GM23338 (cell line): ENCODE measurements at regions not wholly inside any gene's neighbourhood (a gene's known extent, or its start where the extent isn't known, plus 50 kb on each side); places are given as distances from the start of the nearest gene placed in this dataset.

Source experiments
- ATAC-seq: fragments of 200-7000 bp; cut with Tn5 transposase; 3 replicates; pipeline ENCODE4 v1.9.1; 2020
- DNase-seq: peaks from one replicate; pipeline ENCODE4 v3.0.0-alpha.2; 2015; ENCODE audit warnings: low spot score
- H2AFZ ChIP-seq: fragments of 200-600 bp; sonication (generic); 2 replicates; pipeline ENCODE4 v1.8.0; 2016; ENCODE audit warnings: antibody characterized with exemption, mild to moderate bottlenecking, moderate library complexity
- H3F3A ChIP-seq: fragments of 200-600 bp; sonication (generic); replicated peaks from 2 replicates; pipeline ENCODE4 v1.8.0; 2017; ENCODE audit warnings: antibody characterized with exemption, mixed run types, low read depth
- H3K27ac ChIP-seq: fragments of 200-600 bp; sonication (generic); 2 replicates; pipeline ENCODE4 v1.6.1; 2016; ENCODE audit warnings: low read depth
- H3K27me3 ChIP-seq: fragments of 200-600 bp; sonication (generic); 2 replicates; pipeline ENCODE4 v1.8.0; 2016; ENCODE audit warnings: mild to moderate bottlenecking, mixed run types, moderate library complexity; ENCODE audit not compliant: insufficient read depth
- H3K36me3 ChIP-seq: fragments of 200-600 bp; sonication (generic); 2 replicates; pipeline ENCODE4 v1.8.0; 2016; ENCODE audit warnings: mild to moderate bottlenecking; ENCODE audit not compliant: insufficient read depth
- H3K4me1 ChIP-seq: fragments of 200-600 bp; sonication (generic); 2 replicates; pipeline ENCODE4 v1.8.0; 2016; ENCODE audit warnings: mild to moderate bottlenecking, moderate library complexity; ENCODE audit not compliant: insufficient read depth
- H3K4me2 ChIP-seq: fragments of 200-600 bp; sonication (generic); 2 replicates; pipeline ENCODE4 v1.7.1; 2017; ENCODE audit warnings: mixed run types
- H3K4me3 ChIP-seq: fragments of 200-600 bp; sonication (generic); 2 replicates; pipeline ENCODE4 v1.6.1; 2016; ENCODE audit warnings: mixed run types
- H3K79me2 ChIP-seq: fragments of 200-600 bp; sonication (generic); replicated peaks from 2 replicates; pipeline ENCODE4 v1.8.0; 2017; ENCODE audit warnings: mild to moderate bottlenecking; ENCODE audit not compliant: insufficient read depth
- H3K9me2 ChIP-seq: fragments of 200-600 bp; sonication (generic); 2 replicates; pipeline ENCODE4 v1.8.0; 2017; ENCODE audit not compliant: insufficient read depth
- H4K20me1 ChIP-seq: fragments of 200-600 bp; sonication (generic); replicated peaks from 2 replicates; pipeline ENCODE4 v1.8.0; 2017; ENCODE audit warnings: mild to moderate bottlenecking; ENCODE audit not compliant: insufficient read depth
- H3K27ac Mint-ChIP-seq: 2 replicates; pipeline ENCODE4 v1.8.0; 2020; ENCODE audit warnings: inconsistent platforms, mild to moderate bottlenecking, moderate library complexity, mixed read lengths
- H3K27me3 Mint-ChIP-seq: 3 replicates; pipeline ENCODE4 v1.8.0; 2022; ENCODE audit warnings: low read depth, mild to moderate bottlenecking, moderate library complexity, mixed read lengths, inconsistent platforms; ENCODE audit not compliant: insufficient read depth, poor library complexity
- H3K36me3 Mint-ChIP-seq: 3 replicates; pipeline ENCODE4 v1.8.0; 2021; ENCODE audit warnings: low read depth, mild to moderate bottlenecking, inconsistent platforms, moderate library complexity, mixed read lengths
- H3K4me1 Mint-ChIP-seq: 3 replicates; pipeline ENCODE4 v1.8.0; 2020; ENCODE audit warnings: mild to moderate bottlenecking, inconsistent platforms, mixed read lengths
- H3K4me3 Mint-ChIP-seq: 3 replicates; pipeline ENCODE4 v1.8.0; 2021; ENCODE audit warnings: moderate library complexity, mild to moderate bottlenecking, inconsistent platforms, mixed read lengths
- H3K9me3 Mint-ChIP-seq: 3 replicates; pipeline ENCODE4 v1.8.0; 2020; ENCODE audit warnings: moderate library complexity, mild to moderate bottlenecking, inconsistent platforms, mixed read lengths
- CREB1 ChIP-seq: fragments of 250-450 bp; sonication (Bioruptor Pico); IDR thresholded peaks from 2 replicates; pipeline ENCODE4 v1.5.0; 2020; ENCODE audit warnings: low read depth, mild to moderate bottlenecking, moderate library complexity
- EZH2 ChIP-seq: fragments of 200-600 bp; sonication (generic); IDR thresholded peaks from one replicate; pipeline ENCODE4 v1.8.0; 2017; ENCODE audit warnings: antibody characterized with exemption, mild to moderate bottlenecking, low read depth; ENCODE audit not compliant: unreplicated experiment
- EZH2phosphoT487 ChIP-seq: fragments of 200-600 bp; sonication (generic); IDR thresholded peaks from one replicate; pipeline ENCODE4 v1.8.1; 2018; ENCODE audit warnings: antibody characterized with exemption; ENCODE audit not compliant: unreplicated experiment
- JUNB ChIP-seq: IDR thresholded peaks from one replicate; pipeline ENCODE4 v1.6.1; 2016; ENCODE audit warnings: antibody characterized with exemption; ENCODE audit not compliant: unreplicated experiment
- NANOG ChIP-seq: IDR thresholded peaks from 2 replicates; pipeline ENCODE4 v1.6.1; 2016; ENCODE audit warnings: antibody characterized with exemption, borderline replicate concordance
- POLR2AphosphoS5 ChIP-seq: IDR thresholded peaks from 2 replicates; pipeline ENCODE4 v1.6.1; 2016; ENCODE audit warnings: antibody characterized with exemption, low read depth
- STAT1 ChIP-seq: IDR thresholded peaks from one replicate; pipeline ENCODE4 v1.6.1; 2016; ENCODE audit warnings: antibody characterized with exemption; ENCODE audit not compliant: unreplicated experiment
- ZNF114 ChIP-seq: fragments of 250-450 bp; sonication (Bioruptor Pico); IDR thresholded peaks from 2 replicates; pipeline ENCODE4 v1.5.0; 2020; ENCODE audit warnings: mild to moderate bottlenecking, moderate library complexity
- ZNF331 ChIP-seq: fragments of 250-450 bp; sonication (Bioruptor Pico); IDR thresholded peaks from 2 replicates; pipeline ENCODE4 v1.5.0; 2020; ENCODE audit warnings: low read depth, mild to moderate bottlenecking, moderate library complexity
- TF ChIP-seq, protein P1 (sequence below): fragments of 250-450 bp; sonication (Bioruptor Pico); IDR thresholded peaks from 2 replicates; pipeline ENCODE4 v1.5.0; 2020; ENCODE audit warnings: mild to moderate bottlenecking, moderate library complexity
- TF ChIP-seq, protein P2 (sequence below), 2 experiments: fragments of 200-600 bp in 1 of 2; sonication (generic) in 1 of 2; conservative IDR thresholded peaks; 2 replicates each; pipeline versions ENCODE4 v1.5.1 to v1.6.1; 2016 to 2017; ENCODE audit warnings: antibody characterized with exemption in 2 of 2, low read depth in 2 of 2, mild to moderate bottlenecking in 2 of 2, moderate library complexity in 1 of 2
- TF ChIP-seq, protein P3 (sequence below): IDR thresholded peaks from 2 replicates; pipeline ENCODE4 v1.6.1; 2016; ENCODE audit warnings: antibody characterized with exemption
- TF ChIP-seq, protein P4 (sequence below): IDR thresholded peaks from one replicate; pipeline ENCODE4 v1.6.1; 2018; ENCODE audit warnings: antibody characterized with exemption; ENCODE audit not compliant: unreplicated experiment

DNA sequence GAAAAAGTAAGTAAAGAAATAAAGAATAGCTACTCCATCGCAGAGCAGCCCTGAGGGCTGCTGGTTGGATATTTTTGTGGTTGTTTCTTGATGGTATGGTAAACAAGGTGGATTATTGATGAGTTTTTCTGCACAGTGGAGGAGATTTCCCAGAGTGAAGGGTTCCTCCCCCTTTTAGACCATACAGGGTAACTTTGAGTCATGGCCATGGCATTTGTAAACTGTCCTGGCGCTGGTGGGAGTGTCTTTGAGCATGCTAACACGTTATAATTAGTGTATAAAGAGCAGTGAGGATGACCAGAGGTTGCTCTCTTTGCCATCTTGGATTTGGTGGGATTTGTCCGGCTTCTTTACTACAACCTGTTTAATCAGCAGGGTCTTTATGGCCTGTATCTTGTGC lies 128.2 kb downstream of the ASMT start:
- H3K4me1 Mint-ChIP-seq = peaks cover 4% of the 10 kb centered on the region
- H3K4me1 ChIP-seq = peaks cover 6% of the 10 kb centered on the region; the same call in 1 of the 2 replicates
- ATAC-seq (no peak), DNase-seq (no peak)
- H3K36me3 ChIP-seq = no peaks in the 10 kb centered on the region
- H3K4me3 Mint-ChIP-seq = no peak overlapping the region
- peaks cover 17% of the 10 kb centered on the region for H3K36me3 Mint-ChIP-seq
- H2AFZ ChIP-seq = no peak overlapping the region
- H3K4me2 ChIP-seq = no peak overlapping the region
- peaks cover 31% of the 10 kb centered on the region for H3K9me3 Mint-ChIP-seq
- TF ChIP-seq STAT1 = no peak
- TF ChIP-seq POLR2AphosphoS5 = no peak
- no peak for TF ChIP-seq NANOG
- TF ChIP-seq EZH2 = no peak
- no peak for TF ChIP-seq ZNF114 (CRISPR knock-in tag)
- TF ChIP-seq, protein P1, sequence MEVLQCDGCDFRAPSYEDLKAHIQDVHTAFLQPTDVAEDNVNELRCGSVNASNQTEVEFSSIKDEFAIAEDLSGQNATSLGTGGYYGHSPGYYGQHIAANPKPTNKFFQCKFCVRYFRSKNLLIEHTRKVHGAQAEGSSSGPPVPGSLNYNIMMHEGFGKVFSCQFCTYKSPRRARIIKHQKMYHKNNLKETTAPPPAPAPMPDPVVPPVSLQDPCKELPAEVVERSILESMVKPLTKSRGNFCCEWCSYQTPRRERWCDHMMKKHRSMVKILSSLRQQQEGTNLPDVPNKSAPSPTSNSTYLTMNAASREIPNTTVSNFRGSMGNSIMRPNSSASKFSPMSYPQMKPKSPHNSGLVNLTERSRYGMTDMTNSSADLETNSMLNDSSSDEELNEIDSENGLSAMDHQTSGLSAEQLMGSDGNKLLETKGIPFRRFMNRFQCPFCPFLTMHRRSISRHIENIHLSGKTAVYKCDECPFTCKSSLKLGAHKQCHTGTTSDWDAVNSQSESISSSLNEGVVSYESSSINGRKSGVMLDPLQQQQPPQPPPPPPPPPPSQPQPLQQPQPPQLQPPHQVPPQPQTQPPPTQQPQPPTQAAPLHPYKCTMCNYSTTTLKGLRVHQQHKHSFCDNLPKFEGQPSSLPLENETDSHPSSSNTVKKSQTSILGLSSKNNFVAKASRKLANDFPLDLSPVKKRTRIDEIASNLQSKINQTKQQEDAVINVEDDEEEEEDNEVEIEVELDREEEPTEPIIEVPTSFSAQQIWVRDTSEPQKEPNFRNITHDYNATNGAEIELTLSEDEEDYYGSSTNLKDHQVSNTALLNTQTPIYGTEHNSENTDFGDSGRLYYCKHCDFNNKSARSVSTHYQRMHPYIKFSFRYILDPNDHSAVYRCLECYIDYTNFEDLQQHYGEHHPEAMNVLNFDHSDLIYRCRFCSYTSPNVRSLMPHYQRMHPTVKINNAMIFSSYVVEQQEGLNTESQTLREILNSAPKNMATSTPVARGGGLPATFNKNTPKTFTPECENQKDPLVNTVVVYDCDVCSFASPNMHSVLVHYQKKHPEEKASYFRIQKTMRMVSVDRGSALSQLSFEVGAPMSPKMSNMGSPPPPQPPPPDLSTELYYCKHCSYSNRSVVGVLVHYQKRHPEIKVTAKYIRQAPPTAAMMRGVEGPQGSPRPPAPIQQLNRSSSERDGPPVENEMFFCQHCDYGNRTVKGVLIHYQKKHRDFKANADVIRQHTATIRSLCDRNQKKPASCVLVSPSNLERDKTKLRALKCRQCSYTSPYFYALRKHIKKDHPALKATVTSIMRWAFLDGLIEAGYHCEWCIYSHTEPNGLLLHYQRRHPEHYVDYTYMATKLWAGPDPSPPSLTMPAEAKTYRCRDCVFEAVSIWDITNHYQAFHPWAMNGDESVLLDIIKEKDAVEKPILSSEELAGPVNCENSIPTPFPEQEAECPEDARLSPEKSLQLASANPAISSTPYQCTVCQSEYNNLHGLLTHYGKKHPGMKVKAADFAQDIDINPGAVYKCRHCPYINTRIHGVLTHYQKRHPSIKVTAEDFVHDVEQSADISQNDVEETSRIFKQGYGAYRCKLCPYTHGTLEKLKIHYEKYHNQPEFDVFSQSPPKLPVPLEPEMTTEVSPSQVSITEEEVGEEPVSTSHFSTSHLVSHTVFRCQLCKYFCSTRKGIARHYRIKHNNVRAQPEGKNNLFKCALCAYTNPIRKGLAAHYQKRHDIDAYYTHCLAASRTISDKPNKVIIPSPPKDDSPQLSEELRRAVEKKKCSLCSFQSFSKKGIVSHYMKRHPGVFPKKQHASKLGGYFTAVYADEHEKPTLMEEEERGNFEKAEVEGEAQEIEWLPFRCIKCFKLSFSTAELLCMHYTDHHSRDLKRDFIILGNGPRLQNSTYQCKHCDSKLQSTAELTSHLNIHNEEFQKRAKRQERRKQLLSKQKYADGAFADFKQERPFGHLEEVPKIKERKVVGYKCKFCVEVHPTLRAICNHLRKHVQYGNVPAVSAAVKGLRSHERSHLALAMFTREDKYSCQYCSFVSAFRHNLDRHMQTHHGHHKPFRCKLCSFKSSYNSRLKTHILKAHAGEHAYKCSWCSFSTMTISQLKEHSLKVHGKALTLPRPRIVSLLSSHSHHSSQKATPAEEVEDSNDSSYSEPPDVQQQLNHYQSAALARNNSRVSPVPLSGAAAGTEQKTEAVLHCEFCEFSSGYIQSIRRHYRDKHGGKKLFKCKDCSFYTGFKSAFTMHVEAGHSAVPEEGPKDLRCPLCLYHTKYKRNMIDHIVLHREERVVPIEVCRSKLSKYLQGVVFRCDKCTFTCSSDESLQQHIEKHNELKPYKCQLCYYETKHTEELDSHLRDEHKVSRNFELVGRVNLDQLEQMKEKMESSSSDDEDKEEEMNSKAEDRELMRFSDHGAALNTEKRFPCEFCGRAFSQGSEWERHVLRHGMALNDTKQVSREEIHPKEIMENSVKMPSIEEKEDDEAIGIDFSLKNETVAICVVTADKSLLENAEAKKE (CRISPR knock-in tag) = no peak
- TF ChIP-seq, protein P2, sequence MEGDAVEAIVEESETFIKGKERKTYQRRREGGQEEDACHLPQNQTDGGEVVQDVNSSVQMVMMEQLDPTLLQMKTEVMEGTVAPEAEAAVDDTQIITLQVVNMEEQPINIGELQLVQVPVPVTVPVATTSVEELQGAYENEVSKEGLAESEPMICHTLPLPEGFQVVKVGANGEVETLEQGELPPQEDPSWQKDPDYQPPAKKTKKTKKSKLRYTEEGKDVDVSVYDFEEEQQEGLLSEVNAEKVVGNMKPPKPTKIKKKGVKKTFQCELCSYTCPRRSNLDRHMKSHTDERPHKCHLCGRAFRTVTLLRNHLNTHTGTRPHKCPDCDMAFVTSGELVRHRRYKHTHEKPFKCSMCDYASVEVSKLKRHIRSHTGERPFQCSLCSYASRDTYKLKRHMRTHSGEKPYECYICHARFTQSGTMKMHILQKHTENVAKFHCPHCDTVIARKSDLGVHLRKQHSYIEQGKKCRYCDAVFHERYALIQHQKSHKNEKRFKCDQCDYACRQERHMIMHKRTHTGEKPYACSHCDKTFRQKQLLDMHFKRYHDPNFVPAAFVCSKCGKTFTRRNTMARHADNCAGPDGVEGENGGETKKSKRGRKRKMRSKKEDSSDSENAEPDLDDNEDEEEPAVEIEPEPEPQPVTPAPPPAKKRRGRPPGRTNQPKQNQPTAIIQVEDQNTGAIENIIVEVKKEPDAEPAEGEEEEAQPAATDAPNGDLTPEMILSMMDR (conservative IDR thresholded peaks at IDR 0.05; ENCODE audit: low read depth in 2 of 2) = no peak
- TF ChIP-seq, protein P3, sequence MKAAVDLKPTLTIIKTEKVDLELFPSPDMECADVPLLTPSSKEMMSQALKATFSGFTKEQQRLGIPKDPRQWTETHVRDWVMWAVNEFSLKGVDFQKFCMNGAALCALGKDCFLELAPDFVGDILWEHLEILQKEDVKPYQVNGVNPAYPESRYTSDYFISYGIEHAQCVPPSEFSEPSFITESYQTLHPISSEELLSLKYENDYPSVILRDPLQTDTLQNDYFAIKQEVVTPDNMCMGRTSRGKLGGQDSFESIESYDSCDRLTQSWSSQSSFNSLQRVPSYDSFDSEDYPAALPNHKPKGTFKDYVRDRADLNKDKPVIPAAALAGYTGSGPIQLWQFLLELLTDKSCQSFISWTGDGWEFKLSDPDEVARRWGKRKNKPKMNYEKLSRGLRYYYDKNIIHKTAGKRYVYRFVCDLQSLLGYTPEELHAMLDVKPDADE = no peak
- no peak for TF ChIP-seq JUNB
- TF ChIP-seq EZH2phosphoT487 = no peak
- TF ChIP-seq CREB1 (CRISPR knock-in tag) = no peak
- TF ChIP-seq ZNF331 (CRISPR knock-in tag) = no peak
- TF ChIP-seq, protein P4, sequence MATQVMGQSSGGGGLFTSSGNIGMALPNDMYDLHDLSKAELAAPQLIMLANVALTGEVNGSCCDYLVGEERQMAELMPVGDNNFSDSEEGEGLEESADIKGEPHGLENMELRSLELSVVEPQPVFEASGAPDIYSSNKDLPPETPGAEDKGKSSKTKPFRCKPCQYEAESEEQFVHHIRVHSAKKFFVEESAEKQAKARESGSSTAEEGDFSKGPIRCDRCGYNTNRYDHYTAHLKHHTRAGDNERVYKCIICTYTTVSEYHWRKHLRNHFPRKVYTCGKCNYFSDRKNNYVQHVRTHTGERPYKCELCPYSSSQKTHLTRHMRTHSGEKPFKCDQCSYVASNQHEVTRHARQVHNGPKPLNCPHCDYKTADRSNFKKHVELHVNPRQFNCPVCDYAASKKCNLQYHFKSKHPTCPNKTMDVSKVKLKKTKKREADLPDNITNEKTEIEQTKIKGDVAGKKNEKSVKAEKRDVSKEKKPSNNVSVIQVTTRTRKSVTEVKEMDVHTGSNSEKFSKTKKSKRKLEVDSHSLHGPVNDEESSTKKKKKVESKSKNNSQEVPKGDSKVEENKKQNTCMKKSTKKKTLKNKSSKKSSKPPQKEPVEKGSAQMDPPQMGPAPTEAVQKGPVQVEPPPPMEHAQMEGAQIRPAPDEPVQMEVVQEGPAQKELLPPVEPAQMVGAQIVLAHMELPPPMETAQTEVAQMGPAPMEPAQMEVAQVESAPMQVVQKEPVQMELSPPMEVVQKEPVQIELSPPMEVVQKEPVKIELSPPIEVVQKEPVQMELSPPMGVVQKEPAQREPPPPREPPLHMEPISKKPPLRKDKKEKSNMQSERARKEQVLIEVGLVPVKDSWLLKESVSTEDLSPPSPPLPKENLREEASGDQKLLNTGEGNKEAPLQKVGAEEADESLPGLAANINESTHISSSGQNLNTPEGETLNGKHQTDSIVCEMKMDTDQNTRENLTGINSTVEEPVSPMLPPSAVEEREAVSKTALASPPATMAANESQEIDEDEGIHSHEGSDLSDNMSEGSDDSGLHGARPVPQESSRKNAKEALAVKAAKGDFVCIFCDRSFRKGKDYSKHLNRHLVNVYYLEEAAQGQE = no peak
- H4K20me1 ChIP-seq = no peaks in the 10 kb centered on the region
- H3K27ac Mint-ChIP-seq = no peak overlapping the region
- no peaks in the 10 kb centered on the region for H3K27me3 ChIP-seq
- no peaks in the 10 kb centered on the region for H3F3A ChIP-seq
- no peak overlapping the region for H3K4me3 ChIP-seq
- H3K27me3 Mint-ChIP-seq = peaks cover 4% of the 10 kb centered on the region
- H3K9me2 ChIP-seq = 0 out of 2 replicates have a peak, but pooled peaks cover 13% of the 10 kb centered on the region
- H3K27ac ChIP-seq = no peak overlapping the region
- H3K79me2 ChIP-seq = no peaks in the 10 kb centered on the region
